ENCODE measurements at regions not wholly inside any gene's neighbourhood (a gene's known extent, or its start where the extent isn't known, plus 50 kb on each side); places are given as distances from the start of the nearest gene placed in this dataset.

DNA sequence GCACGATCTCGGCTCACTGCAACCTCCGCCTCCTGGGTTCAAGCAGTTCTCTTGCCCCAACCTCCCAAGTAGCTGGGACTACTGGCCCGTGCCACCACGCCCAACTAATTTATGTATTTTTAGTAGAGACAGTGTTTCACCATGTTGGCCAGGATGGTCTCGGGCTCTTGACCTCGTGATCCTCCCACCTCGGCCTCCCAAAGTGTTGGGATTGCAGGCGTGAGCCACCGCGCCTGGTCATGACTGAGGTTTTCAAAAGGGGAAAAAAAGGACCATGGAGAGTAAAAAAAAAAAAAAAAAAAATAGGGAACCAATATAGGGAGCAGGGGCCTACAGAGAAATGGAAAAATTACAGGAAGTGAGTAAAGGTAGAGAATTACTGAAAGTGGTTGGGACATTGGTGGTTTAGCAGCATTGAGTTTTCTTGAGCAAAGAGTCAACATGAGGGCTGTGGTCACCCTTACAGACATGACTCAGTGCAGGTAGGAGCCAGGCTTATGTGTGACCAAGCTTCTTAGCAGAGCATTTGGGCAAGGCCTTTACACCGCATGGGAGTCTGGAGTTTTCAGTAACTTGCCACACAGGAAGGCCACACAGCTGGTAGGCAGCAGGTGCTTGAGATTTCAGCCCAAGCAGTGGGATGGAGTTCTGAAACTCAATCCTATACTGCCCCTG, 447.3 kb downstream of the HS3ST3B1 start:
- H3K36me3 ChIP-seq (ENCODE audit: control insufficient read depth, insufficient read depth, low read length), result no peaks in the 10 kb centered on the region
- H3K27me3 ChIP-seq (ENCODE audit: control insufficient read depth, insufficient read depth, low read length, poor library complexity, severe bottlenecking), result no peaks in the 10 kb centered on the region
- Mint-ChIP-seq H3K4me3 (no peak overlapping the region), H3K4me1 (peaks cover 5% of the 10 kb centered on the region), H3K27ac (no peak overlapping the region), H3K36me3 (ENCODE audit: low read depth) (no peaks in the 10 kb centered on the region), H3K27me3 (ENCODE audit: insufficient read depth) (no peaks in the 10 kb centered on the region), H3K9me3 (peaks cover 6% of the 10 kb centered on the region)
- H3K9ac ChIP-seq (ENCODE audit: extremely low read depth, low read length, poor library complexity, severe bottlenecking), result no peak overlapping the region
- no peak overlapping the region for H3K4me3 ChIP-seq (ENCODE audit: low read length)
- DNase-seq, result no peak
- H3K9me3 ChIP-seq (ENCODE audit: control insufficient read depth, low read length), result no peaks in the 10 kb centered on the region
- no peaks in the 10 kb centered on the region for H3K4me1 ChIP-seq (ENCODE audit: control insufficient read depth, insufficient read depth, low read length)
- TF ChIP-seq, protein P1, sequence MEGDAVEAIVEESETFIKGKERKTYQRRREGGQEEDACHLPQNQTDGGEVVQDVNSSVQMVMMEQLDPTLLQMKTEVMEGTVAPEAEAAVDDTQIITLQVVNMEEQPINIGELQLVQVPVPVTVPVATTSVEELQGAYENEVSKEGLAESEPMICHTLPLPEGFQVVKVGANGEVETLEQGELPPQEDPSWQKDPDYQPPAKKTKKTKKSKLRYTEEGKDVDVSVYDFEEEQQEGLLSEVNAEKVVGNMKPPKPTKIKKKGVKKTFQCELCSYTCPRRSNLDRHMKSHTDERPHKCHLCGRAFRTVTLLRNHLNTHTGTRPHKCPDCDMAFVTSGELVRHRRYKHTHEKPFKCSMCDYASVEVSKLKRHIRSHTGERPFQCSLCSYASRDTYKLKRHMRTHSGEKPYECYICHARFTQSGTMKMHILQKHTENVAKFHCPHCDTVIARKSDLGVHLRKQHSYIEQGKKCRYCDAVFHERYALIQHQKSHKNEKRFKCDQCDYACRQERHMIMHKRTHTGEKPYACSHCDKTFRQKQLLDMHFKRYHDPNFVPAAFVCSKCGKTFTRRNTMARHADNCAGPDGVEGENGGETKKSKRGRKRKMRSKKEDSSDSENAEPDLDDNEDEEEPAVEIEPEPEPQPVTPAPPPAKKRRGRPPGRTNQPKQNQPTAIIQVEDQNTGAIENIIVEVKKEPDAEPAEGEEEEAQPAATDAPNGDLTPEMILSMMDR (conservative IDR thresholded peaks at IDR 0.05), result no peak
- H3K27ac ChIP-seq (ENCODE audit: low read depth, low read length), result no peak overlapping the region
- 86% methylated on average over 11 to 12 of the region's 12 CpGs for WGBS, 2 experiments (ENCODE audit: insufficient coverage in 1 of 2, insufficient read length in 1 of 2)

DNA sequence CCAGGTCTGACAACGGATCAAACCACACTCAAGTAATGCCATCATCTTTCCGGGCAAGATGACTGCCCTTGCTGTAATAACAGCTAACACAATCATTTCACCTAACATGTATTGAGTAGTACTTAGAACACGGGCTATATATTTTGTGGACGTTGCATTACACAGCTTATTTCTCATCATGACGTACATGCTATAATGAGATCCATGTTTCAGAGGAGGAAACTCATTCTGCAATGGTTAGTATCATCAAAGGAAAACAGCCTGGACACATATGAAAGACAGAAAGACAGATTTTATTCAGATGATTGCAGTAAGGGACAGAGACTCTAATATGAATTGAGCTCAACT, 446.7 kb downstream of the HS3ST3B1 start:
- Histone ChIP-seq H3K4me3 (ENCODE audit: low read length) (no peak overlapping the region), H3K4me1 (ENCODE audit: control insufficient read depth, insufficient read depth, low read length) (no peaks in the 10 kb centered on the region), H3K27ac (ENCODE audit: low read depth, low read length) (no peak overlapping the region), H3K36me3 (ENCODE audit: control insufficient read depth, insufficient read depth, low read length) (no peaks in the 10 kb centered on the region), H3K27me3 (ENCODE audit: control insufficient read depth, insufficient read depth, low read length, poor library complexity, severe bottlenecking) (no peaks in the 10 kb centered on the region), H3K9ac (ENCODE audit: extremely low read depth, low read length, poor library complexity, severe bottlenecking) (no peak overlapping the region), H3K9me3 (ENCODE audit: control insufficient read depth, low read length) (no peaks in the 10 kb centered on the region)
- Mint-ChIP-seq H3K27ac (no peak overlapping the region), H3K4me1 (peaks cover 5% of the 10 kb centered on the region), H3K27me3 (ENCODE audit: insufficient read depth) (no peaks in the 10 kb centered on the region), H3K4me3 (no peak overlapping the region), H3K9me3 (peaks cover 6% of the 10 kb centered on the region), H3K36me3 (ENCODE audit: low read depth) (no peaks in the 10 kb centered on the region)
- WGBS, 2 experiments (ENCODE audit: insufficient coverage in 1 of 2, insufficient read length in 1 of 2), result 93 to 96% methylated on average over 4 to 5 of the region's 5 CpGs
- TF ChIP-seq, protein P1 (conservative IDR thresholded peaks at IDR 0.05), result no peak
- no peak for DNase-seq

DNA sequence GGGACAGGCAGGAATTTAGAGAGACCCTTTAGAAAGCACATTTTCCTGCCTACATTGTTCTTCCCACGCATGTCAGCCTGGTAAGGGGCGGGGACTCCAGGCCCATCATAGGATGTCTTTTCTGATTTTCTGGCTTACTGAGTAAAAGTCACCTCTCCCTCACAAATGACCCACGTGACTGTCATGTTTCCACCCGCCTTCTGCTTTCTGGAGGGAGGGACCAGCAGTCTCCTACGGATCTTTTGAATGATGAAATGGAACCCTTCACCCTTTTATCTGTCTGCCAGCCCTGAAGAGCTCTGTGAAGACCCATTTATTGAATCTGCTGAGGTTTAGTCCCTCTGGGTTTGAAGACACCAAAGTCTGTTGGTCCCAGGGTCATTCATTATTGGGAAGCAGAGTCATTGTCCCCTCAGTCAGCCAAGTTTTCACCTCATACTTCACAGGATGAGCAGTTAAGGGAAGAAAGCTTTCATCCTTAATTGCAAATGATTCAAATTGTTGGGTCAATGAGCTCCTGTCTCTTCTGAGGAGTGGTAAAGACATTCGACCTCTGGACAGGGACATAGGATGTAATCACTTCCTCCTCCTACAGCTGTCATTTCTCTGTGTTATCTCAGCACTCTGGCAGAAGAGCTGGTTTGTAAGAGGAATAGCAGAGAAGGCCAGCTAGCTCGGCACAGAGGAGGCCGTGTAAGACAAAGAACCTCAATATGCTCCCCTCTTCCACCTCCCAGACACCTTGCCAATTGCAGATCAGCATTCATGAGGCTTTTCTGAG, 446.1 kb downstream of the HS3ST3B1 start:
- Histone ChIP-seq H3K27me3 (ENCODE audit: control insufficient read depth, insufficient read depth, low read length, poor library complexity, severe bottlenecking) (no peaks in the 10 kb centered on the region), H3K27ac (ENCODE audit: low read depth, low read length) (no peak overlapping the region), H3K4me3 (ENCODE audit: low read length) (no peak overlapping the region), H3K36me3 (ENCODE audit: control insufficient read depth, insufficient read depth, low read length) (no peaks in the 10 kb centered on the region), H3K9ac (ENCODE audit: extremely low read depth, low read length, poor library complexity, severe bottlenecking) (no peak overlapping the region), H3K4me1 (ENCODE audit: control insufficient read depth, insufficient read depth, low read length) (no peaks in the 10 kb centered on the region), H3K9me3 (ENCODE audit: control insufficient read depth, low read length) (no peaks in the 10 kb centered on the region)
- no peak overlapping the region for H3K4me3 Mint-ChIP-seq
- WGBS, 2 experiments (ENCODE audit: insufficient coverage in 1 of 2, insufficient read length in 1 of 2), result 77 to 83% methylated on average over 5 to 8 of the region's 8 CpGs
- peaks cover 4% of the 10 kb centered on the region for H3K4me1 Mint-ChIP-seq
- DNase-seq, result peak; percentile 27
- TF ChIP-seq, protein P1 (conservative IDR thresholded peaks at IDR 0.05), result no peak
- H3K27ac Mint-ChIP-seq, result no peak overlapping the region
- H3K36me3 Mint-ChIP-seq (ENCODE audit: low read depth), result no peaks in the 10 kb centered on the region
- no peaks in the 10 kb centered on the region for H3K27me3 Mint-ChIP-seq (ENCODE audit: insufficient read depth)
- H3K9me3 Mint-ChIP-seq, result peaks cover 5% of the 10 kb centered on the region
